Smooth muscle cell (in vitro differentiated cells): ENCODE measurements at regions not wholly inside any gene's neighbourhood (a gene's known extent, or its start where the extent isn't known, plus 50 kb on each side); places are given as distances from the start of the nearest gene placed in this dataset.

Experiments used
- DNase-seq: peaks from one replicate; lab custom pipeline; 2025; ENCODE audit not compliant: unreplicated experiment; lab: John Stamatoyannopoulos, UW
- H2AFZ ChIP-seq: fragments of 200-600 bp; sonication (generic); 2 replicates; pipeline ENCODE4 v1.6.0; 2016; ENCODE audit warnings: antibody characterized with exemption, low read depth, mild to moderate bottlenecking
- H3F3A ChIP-seq: fragments of 200-600 bp; sonication (generic); 2 replicates; pipeline ENCODE4 v1.6.0; 2017; ENCODE audit warnings: antibody characterized with exemption, low read depth
- H3K27ac ChIP-seq: fragments of 200-600 bp; sonication (generic); 2 replicates; pipeline ENCODE4 v1.5.1; 2016; ENCODE audit warnings: low read depth, mild to moderate bottlenecking
- H3K27me3 ChIP-seq: fragments of 200-600 bp; sonication (generic); 2 replicates; pipeline ENCODE4 v1.6.1; 2016; ENCODE audit warnings: low read depth, mild to moderate bottlenecking
- H3K36me3 ChIP-seq: fragments of 200-600 bp; sonication (generic); 2 replicates; pipeline ENCODE4 v1.5.1; 2016; ENCODE audit warnings: low read depth
- H3K4me1 ChIP-seq: fragments of 200-600 bp; sonication (generic); 2 replicates; pipeline ENCODE4 v1.5.1; 2016; ENCODE audit warnings: low read depth
- H3K4me2 ChIP-seq: fragments of 200-600 bp; sonication (generic); 2 replicates; pipeline ENCODE4 v1.6.0; 2016; ENCODE audit warnings: mild to moderate bottlenecking
- H3K4me3 ChIP-seq: fragments of 200-600 bp; sonication (generic); 2 replicates; pipeline ENCODE4 v1.5.1; 2016; ENCODE audit warnings: mild to moderate bottlenecking
- H3K79me2 ChIP-seq: fragments of 200-600 bp; sonication (generic); 2 replicates; pipeline ENCODE4 v1.6.0; 2016; ENCODE audit warnings: low read depth, mild to moderate bottlenecking
- H3K9ac ChIP-seq: fragments of 200-600 bp; sonication (generic); 2 replicates; pipeline ENCODE4 v1.6.0; 2016; ENCODE audit warnings: low read depth
- H3K9me3 ChIP-seq: fragments of 200-600 bp; sonication (generic); replicated peaks from 2 replicates; pipeline ENCODE4 v1.5.1; 2016; ENCODE audit warnings: low read depth
- H4K20me1 ChIP-seq: fragments of 200-600 bp; sonication (generic); 2 replicates; pipeline ENCODE4 v1.6.0; 2016; ENCODE audit warnings: low read depth
- WGBS: methylation state at CpG from one replicate; pipeline ENCODE4 v1.1.7; 2016; ENCODE audit warnings: low lambda C conversion rate; 5-methylcytosine and 5-hydroxymethylcytosine counted together
- TF ChIP-seq, protein P1 (sequence below): fragments of 200-600 bp; sonication (generic); IDR thresholded peaks from 2 replicates; pipeline ENCODE4 v1.5.1; 2017; ENCODE audit warnings: borderline replicate concordance, mild to moderate bottlenecking, antibody characterized with exemption; ENCODE audit not compliant: insufficient read depth, poor library complexity, severe bottlenecking

DNA sequence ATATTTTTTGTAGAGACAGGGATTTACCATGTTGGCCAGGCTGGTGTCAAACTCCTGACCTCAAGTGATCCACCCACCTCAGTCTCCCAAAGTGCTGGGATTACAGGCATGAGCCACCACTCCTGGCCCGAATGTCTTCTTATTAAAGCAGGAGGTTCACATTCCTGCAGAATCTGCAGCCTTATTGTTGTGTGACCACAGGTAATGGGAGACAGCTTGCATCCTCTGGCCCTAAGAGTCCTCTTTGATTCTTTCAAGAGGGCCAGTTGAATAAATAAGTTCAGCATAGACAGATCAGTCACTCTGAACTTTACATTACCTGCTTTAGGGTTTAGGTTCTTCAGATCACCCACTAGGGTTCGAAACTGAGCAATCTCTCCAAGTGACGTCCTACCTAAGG lies 172.9 kb upstream of the TOPAZ1 start:
- Histone ChIP-seq H4K20me1 (no peaks in the 10 kb centered on the region), H3K27me3 (peaks cover 3% of the 10 kb centered on the region), H3K36me3 (no peaks in the 10 kb centered on the region), H3K9me3 (no peaks in the 10 kb centered on the region), H3K4me3 (no peak overlapping the region), H3K4me1 (no peaks in the 10 kb centered on the region), H3K4me2 (no peak overlapping the region), H3K79me2 (no peaks in the 10 kb centered on the region), H3K27ac (no peak overlapping the region), H3K9ac (no peak overlapping the region), H3F3A (no peaks in the 10 kb centered on the region), H2AFZ (no peak overlapping the region)
- WGBS, result 94% methylated on average over 3 of the region's 3 CpGs
- DNase-seq, result no peak
- TF ChIP-seq, protein P1, sequence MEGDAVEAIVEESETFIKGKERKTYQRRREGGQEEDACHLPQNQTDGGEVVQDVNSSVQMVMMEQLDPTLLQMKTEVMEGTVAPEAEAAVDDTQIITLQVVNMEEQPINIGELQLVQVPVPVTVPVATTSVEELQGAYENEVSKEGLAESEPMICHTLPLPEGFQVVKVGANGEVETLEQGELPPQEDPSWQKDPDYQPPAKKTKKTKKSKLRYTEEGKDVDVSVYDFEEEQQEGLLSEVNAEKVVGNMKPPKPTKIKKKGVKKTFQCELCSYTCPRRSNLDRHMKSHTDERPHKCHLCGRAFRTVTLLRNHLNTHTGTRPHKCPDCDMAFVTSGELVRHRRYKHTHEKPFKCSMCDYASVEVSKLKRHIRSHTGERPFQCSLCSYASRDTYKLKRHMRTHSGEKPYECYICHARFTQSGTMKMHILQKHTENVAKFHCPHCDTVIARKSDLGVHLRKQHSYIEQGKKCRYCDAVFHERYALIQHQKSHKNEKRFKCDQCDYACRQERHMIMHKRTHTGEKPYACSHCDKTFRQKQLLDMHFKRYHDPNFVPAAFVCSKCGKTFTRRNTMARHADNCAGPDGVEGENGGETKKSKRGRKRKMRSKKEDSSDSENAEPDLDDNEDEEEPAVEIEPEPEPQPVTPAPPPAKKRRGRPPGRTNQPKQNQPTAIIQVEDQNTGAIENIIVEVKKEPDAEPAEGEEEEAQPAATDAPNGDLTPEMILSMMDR, result no peak

DNA sequence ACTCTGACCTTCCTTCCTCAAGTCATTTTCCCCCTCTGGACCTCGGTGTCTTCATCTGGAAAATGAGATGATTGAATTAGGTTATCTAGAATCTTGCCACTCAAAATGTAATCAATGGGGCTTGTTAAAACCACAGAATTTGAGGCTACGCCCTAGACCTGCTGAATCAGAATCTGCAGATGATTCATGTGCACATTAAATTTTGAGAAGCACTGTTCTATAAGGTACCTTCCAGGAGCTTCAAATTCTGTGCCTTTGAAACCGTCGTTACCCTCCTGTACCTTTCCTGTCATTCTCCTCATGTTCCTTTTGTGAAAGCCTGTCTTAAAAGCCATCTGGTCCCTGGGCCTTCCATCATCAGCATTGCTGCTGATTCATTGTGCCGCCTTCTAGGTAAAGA lies 172.4 kb upstream of the TOPAZ1 start:
- H3K9ac ChIP-seq, result no peak overlapping the region
- H3K4me3 ChIP-seq, result no peak overlapping the region
- H3K36me3 ChIP-seq, result no peaks in the 10 kb centered on the region
- H3K4me2 ChIP-seq, result no peak overlapping the region
- H3K79me2 ChIP-seq, result no peaks in the 10 kb centered on the region
- no peaks in the 10 kb centered on the region for H3K9me3 ChIP-seq
- no peaks in the 10 kb centered on the region for H3F3A ChIP-seq
- no peaks in the 10 kb centered on the region for H4K20me1 ChIP-seq
- H3K27ac ChIP-seq, result no peak overlapping the region
- no peaks in the 10 kb centered on the region for H3K4me1 ChIP-seq
- 69% methylated on average over 5 of the region's 5 CpGs for WGBS
- no peak overlapping the region for H2AFZ ChIP-seq
- H3K27me3 ChIP-seq, result peaks cover 5% of the 10 kb centered on the region
- no peak for DNase-seq
- TF ChIP-seq, protein P1, result no peak

DNA sequence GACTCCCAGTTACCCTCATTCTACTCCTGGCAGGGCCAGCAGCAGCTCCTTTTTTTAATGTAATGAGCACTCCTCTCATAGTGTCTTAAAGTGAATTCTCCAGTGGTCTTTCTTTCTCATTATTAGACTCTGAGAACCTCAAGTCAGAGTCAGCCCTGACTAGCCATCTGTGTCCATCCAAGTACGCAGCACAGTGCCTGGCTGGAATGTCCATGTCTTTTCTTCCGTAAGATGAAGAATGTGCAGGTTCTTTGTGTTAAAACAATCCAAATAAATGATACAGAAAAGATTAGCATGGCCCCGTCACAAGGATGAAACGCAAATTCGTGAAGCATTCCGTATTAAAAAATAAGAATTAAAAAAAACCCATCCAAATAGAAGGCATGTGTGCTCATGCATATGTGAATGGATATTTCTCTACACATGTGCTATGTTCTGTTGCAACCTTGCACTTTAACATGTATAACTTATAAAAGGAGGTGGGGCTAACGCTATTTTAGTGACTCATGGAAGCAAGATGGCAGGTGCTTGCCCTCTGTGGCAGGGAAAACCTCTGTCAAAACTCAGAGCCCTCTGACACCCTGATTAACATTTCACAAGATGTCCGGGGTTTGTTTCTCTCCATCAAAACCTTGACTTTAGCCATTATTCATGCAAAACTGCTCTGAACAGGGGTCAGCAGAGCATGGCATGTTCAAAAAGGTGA lies 170.7 kb upstream of the TOPAZ1 start:
- Histone ChIP-seq H3K79me2 (no peaks in the 10 kb centered on the region), H2AFZ (no peak overlapping the region)
- TF ChIP-seq, protein P1, result no peak

More for the DNA sequence above, 170.7 kb upstream of the TOPAZ1 start:
- no peaks in the 10 kb centered on the region for H4K20me1 ChIP-seq
- no peak overlapping the region for H3K4me2 ChIP-seq
- H3K4me1 ChIP-seq, result no peaks in the 10 kb centered on the region
- no peaks in the 10 kb centered on the region for H3K9me3 ChIP-seq
- H3K36me3 ChIP-seq, result no peaks in the 10 kb centered on the region
- H3F3A ChIP-seq, result no peaks in the 10 kb centered on the region
- no peak for DNase-seq
- H3K4me3 ChIP-seq, result no peak overlapping the region
- H3K27me3 ChIP-seq, result peaks cover 17% of the 10 kb centered on the region
- no peak overlapping the region for H3K9ac ChIP-seq
- no peak overlapping the region for H3K27ac ChIP-seq
- WGBS, result 94% methylated on average over 8 of the region's 8 CpGs
